ENCODE measurements at regions not wholly inside any gene's neighbourhood (a gene's known extent, or its start where the extent isn't known, plus 50 kb on each side); places are given as distances from the start of the nearest gene placed in this dataset.
A peak's percentile ranks its signal among the peaks of the same experiment; 100 is the strongest.

DNA sequence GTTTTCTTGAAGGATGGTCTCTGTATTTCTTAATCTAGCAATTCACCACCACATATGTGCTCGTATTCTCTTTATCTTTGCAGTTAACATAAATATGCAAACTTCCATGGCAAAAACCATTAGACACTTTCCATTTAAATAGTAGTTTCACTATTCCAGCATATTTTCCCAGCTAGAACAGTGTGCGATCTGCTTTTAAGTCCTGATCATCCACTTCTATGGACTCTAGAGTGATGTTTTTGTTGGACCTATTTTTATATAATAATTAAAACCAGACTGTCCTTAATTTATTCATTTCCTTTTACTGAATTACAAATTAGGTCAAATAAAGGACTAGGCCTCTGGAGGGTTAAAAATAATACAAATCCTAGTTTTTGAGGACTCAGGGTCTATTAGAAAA lies 418.4 kb upstream of the TRIB2 start:
- H3K4me1 ChIP-seq (replicated peaks in 1 of 2), result no peaks in the 10 kb centered on the region
- H3K9me3 ChIP-seq (replicated peaks in 1 of 3), result no peaks in the 10 kb centered on the region
- H3K4me3 ChIP-seq, result no peak overlapping the region
- DNase-seq, result no peak
- no peaks in the 10 kb centered on the region for H3K36me3 ChIP-seq (replicated peaks in 1 of 2)
- H3K27ac ChIP-seq, result no peak overlapping the region
- no peak for TF ChIP-seq POLR2A (IDR thresholded peaks at IDR 0.05)
- H3K27me3 ChIP-seq, result no peaks in the 10 kb centered on the region
- intact Hi-C loops (cut with DNase I), result no loop called here
- WGBS, 4 donors, result 88 to 96% (median 90%) methylated on average over 2 of the region's 2 CpGs

- intact Hi-C loops (cut with DNase I), result no loop called here
- H3K9me3 ChIP-seq (replicated peaks in 1 of 3), result no peaks in the 10 kb centered on the region
- DNase-seq, result no peak
- peaks cover 1 to 5% of the 10 kb centered on the region in 2 donors for H3K4me1 ChIP-seq (replicated peaks in 1 of 2)
- H3K27me3 ChIP-seq, result no peaks in the 10 kb centered on the region
- no peaks in the 10 kb centered on the region for H3K36me3 ChIP-seq (replicated peaks in 1 of 2)
- no peak overlapping the region for H3K4me3 ChIP-seq
- TF ChIP-seq, protein P1, sequence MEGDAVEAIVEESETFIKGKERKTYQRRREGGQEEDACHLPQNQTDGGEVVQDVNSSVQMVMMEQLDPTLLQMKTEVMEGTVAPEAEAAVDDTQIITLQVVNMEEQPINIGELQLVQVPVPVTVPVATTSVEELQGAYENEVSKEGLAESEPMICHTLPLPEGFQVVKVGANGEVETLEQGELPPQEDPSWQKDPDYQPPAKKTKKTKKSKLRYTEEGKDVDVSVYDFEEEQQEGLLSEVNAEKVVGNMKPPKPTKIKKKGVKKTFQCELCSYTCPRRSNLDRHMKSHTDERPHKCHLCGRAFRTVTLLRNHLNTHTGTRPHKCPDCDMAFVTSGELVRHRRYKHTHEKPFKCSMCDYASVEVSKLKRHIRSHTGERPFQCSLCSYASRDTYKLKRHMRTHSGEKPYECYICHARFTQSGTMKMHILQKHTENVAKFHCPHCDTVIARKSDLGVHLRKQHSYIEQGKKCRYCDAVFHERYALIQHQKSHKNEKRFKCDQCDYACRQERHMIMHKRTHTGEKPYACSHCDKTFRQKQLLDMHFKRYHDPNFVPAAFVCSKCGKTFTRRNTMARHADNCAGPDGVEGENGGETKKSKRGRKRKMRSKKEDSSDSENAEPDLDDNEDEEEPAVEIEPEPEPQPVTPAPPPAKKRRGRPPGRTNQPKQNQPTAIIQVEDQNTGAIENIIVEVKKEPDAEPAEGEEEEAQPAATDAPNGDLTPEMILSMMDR (IDR thresholded peaks at IDR 0.05), result no peak
- TF ChIP-seq POLR2A (IDR thresholded peaks at IDR 0.05), result no peak
- WGBS, 4 donors, result 82 to 97% (median 87%) methylated on average over 1 of the region's 1 CpG
- no peak overlapping the region for H3K27ac ChIP-seq
These were observed 417.3 kb upstream of the TRIB2 start for GRCh38 chr2:12299431-12299830.

- 83 to 93% (median 92%) methylated on average over 4 of the region's 4 CpGs for WGBS, 4 donors
- Histone ChIP-seq H3K4me1 (replicated peaks in 1 of 2) (peaks cover 4 to 8% of the 10 kb centered on the region in 2 donors), H3K27ac (no peak overlapping the region), H3K4me3 (no peak overlapping the region), H3K36me3 (replicated peaks in 1 of 2) (no peaks in the 10 kb centered on the region), H3K27me3 (no peaks in the 10 kb centered on the region), H3K9me3 (replicated peaks in 1 of 3) (no peaks in the 10 kb centered on the region)
- intact Hi-C loops (cut with DNase I), result no loop called here
- TF ChIP-seq POLR2A (IDR thresholded peaks at IDR 0.05), result no peak
- TF ChIP-seq, protein P1 (IDR thresholded peaks at IDR 0.05), result no peak
- no peak for DNase-seq
These were observed 416.6 kb upstream of the TRIB2 start for GRCh38 chr2:12300019-12300602.

DNA sequence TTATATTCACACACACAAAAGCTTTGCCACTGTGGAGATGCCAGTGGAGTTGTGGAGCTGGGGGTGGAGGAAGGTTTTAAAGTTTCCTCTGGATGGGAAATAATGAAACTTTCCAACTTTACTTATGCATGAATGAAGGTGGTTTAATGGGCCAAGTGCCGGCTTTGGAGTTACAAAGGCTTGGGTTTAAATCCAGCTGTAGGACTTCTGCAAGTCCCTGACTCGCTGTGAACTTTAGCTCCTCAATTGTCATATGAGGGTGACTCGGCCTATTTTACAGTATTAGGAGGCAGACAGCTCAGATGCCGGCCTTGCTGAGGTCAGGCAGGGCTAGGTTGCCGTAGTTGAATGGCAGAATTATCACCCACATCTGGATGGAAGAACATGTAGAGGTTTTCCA lies 415.8 kb upstream of the TRIB2 start:
- H3K36me3 ChIP-seq (replicated peaks in 1 of 2), result no peaks in the 10 kb centered on the region
- H3K9me3 ChIP-seq (replicated peaks in 1 of 3), result no peaks in the 10 kb centered on the region
- intact Hi-C loops (cut with DNase I), result no loop called here
- H3K4me3 ChIP-seq, result no peak overlapping the region
- H3K4me1 ChIP-seq (replicated peaks in 1 of 2), result peaks cover 4 to 8% of the 10 kb centered on the region in 2 donors
- no peak for TF ChIP-seq POLR2A (IDR thresholded peaks at IDR 0.05)
- TF ChIP-seq, protein P1 (IDR thresholded peaks at IDR 0.05), result no peak
- no peak overlapping the region for H3K27ac ChIP-seq
- H3K27me3 ChIP-seq, result no peaks in the 10 kb centered on the region
- 85 to 92% (median 87%) methylated on average over 5 of the region's 5 CpGs for WGBS, 4 donors
- no peak for DNase-seq

- Histone ChIP-seq H3K36me3 (replicated peaks in 1 of 2) (no peaks in the 10 kb centered on the region), H3K4me3 (no peak overlapping the region), H3K9me3 (replicated peaks in 1 of 3) (no peaks in the 10 kb centered on the region), H3K4me1 (replicated peaks in 1 of 2) (peaks cover 4 to 8% of the 10 kb centered on the region in 2 donors), H3K27me3 (no peaks in the 10 kb centered on the region), H3K27ac (peak overlapping the region in 1 of 5 donors; percentile 14)
- intact Hi-C loops (cut with DNase I), result no loop called here
- TF ChIP-seq, protein P1 (IDR thresholded peaks at IDR 0.05), result no peak
- TF ChIP-seq POLR2A (IDR thresholded peaks at IDR 0.05), result no peak
- no peak for DNase-seq
- WGBS, 4 donors, result 93 to 100% (median 98%) methylated on average over 3 of the region's 3 CpGs
These were observed 414.6 kb upstream of the TRIB2 start for GRCh38 chr2:12302140-12302539.
